ENCODE measurements at regions not wholly inside any gene's neighbourhood (a gene's known extent, or its start where the extent isn't known, plus 50 kb on each side); places are given as distances from the start of the nearest gene placed in this dataset.

- TF ChIP-seq POLR2A (IDR thresholded peaks at IDR 0.05) (no peak), EP300 (IDR thresholded peaks at IDR 0.05) (no peak), CTCF (IDR thresholded peaks at IDR 0.05) (no peak)
- no peaks in the 10 kb centered on the region for H3K4me1 ChIP-seq
- no peak overlapping the region for H3K27ac ChIP-seq
- no peaks in the 10 kb centered on the region for H3K9me3 ChIP-seq
- H3K4me3 ChIP-seq = no peak overlapping the region
- no peaks in the 10 kb centered on the region for H3K27me3 ChIP-seq
- no peak for DNase-seq (ENCODE audit: low spot score in 2 of 2)
- 51 to 63% methylated on average over 9 of the region's 9 CpGs for WGBS, 2 donors
- H3K36me3 ChIP-seq = no peaks in the 10 kb centered on the region
Measured at GRCh38 chr15:93382200-93382820, 293.3 kb upstream of the RGMA start.

- WGBS, 2 donors = 65 to 69% methylated on average over 8 of the region's 8 CpGs
Measured at GRCh38 chr15:93378558-93378957, 289.5 kb upstream of the RGMA start.

GRCh38 chr15:93372865-93373223 is 283.8 kb upstream of the RGMA start:
- Histone ChIP-seq H3K27me3 (no peaks in the 10 kb centered on the region), H3K9me3 (no peaks in the 10 kb centered on the region), H3K4me3 (no peak overlapping the region), H3K4me1 (no peaks in the 10 kb centered on the region), H3K36me3 (no peaks in the 10 kb centered on the region), H3K27ac (no peak overlapping the region)
- DNase-seq (ENCODE audit: low spot score in 2 of 2) = no peak
- 38 to 54% methylated on average over 9 of the region's 9 CpGs for WGBS, 2 donors
- TF ChIP-seq CTCF (IDR thresholded peaks at IDR 0.05) (no peak), POLR2A (IDR thresholded peaks at IDR 0.05) (no peak), EP300 (IDR thresholded peaks at IDR 0.05) (no peak)

More at GRCh38 chr15:93378558-93378957, 289.5 kb upstream of the RGMA start:
- H3K4me1 ChIP-seq = no peaks in the 10 kb centered on the region
- H3K36me3 ChIP-seq = no peaks in the 10 kb centered on the region
- H3K9me3 ChIP-seq = no peaks in the 10 kb centered on the region
- TF ChIP-seq POLR2A (IDR thresholded peaks at IDR 0.05) = no peak
- TF ChIP-seq CTCF (IDR thresholded peaks at IDR 0.05) = no peak
- TF ChIP-seq EP300 (IDR thresholded peaks at IDR 0.05) = no peak
- no peaks in the 10 kb centered on the region for H3K27me3 ChIP-seq
- H3K27ac ChIP-seq = no peak overlapping the region
- no peak for DNase-seq (ENCODE audit: low spot score in 2 of 2)
- H3K4me3 ChIP-seq = no peak overlapping the region

GRCh38 chr15:93372208-93372864 is 283.3 kb upstream of the RGMA start:
- no peak overlapping the region for H3K27ac ChIP-seq
- H3K4me1 ChIP-seq = no peaks in the 10 kb centered on the region
- no peak for DNase-seq (ENCODE audit: low spot score in 2 of 2)
- no peaks in the 10 kb centered on the region for H3K36me3 ChIP-seq
- no peaks in the 10 kb centered on the region for H3K9me3 ChIP-seq
- 65 to 71% methylated on average over 11 of the region's 11 CpGs for WGBS, 2 donors
- TF ChIP-seq EP300 (IDR thresholded peaks at IDR 0.05) = no peak
- no peak for TF ChIP-seq POLR2A (IDR thresholded peaks at IDR 0.05)
- TF ChIP-seq CTCF (IDR thresholded peaks at IDR 0.05) = no peak
- no peaks in the 10 kb centered on the region for H3K27me3 ChIP-seq
- no peak overlapping the region for H3K4me3 ChIP-seq

GRCh38 chr15:93366387-93367100 is 277.5 kb upstream of the RGMA start:
- Histone ChIP-seq H3K9me3 (no peaks in the 10 kb centered on the region), H3K27me3 (no peaks in the 10 kb centered on the region), H3K36me3 (no peaks in the 10 kb centered on the region), H3K27ac (no peak overlapping the region), H3K4me3 (no peak overlapping the region), H3K4me1 (no peaks in the 10 kb centered on the region)
- 61 to 79% methylated on average over 5 of the region's 5 CpGs for WGBS, 2 donors
- TF ChIP-seq POLR2A (IDR thresholded peaks at IDR 0.05) (no peak), EP300 (IDR thresholded peaks at IDR 0.05) (no peak), CTCF (IDR thresholded peaks at IDR 0.05) (no peak)
- DNase-seq (ENCODE audit: low spot score in 2 of 2) = no peak

All from tibial nerve (tissue), 4 donors.